H1 (cell line): ENCODE measurements at regions not wholly inside any gene's neighbourhood (a gene's known extent, or its start where the extent isn't known, plus 50 kb on each side); places are given as distances from the start of the nearest gene placed in this dataset.

Experiments
- CTCF ChIA-PET: fragments of 300-600 bp; sonication (Branson Sonifier 250); formaldehyde crosslinking; loops from one replicate; lab custom pipeline; 2021; ENCODE audit not compliant: partially characterized antibody; lab: Charles Lee
- POLR2A ChIA-PET: fragments of 300-600 bp; sonication (Branson Sonifier 250); formaldehyde crosslinking; loops from one replicate; lab custom pipeline; 2021; ENCODE audit warnings: inconsistent platforms; ENCODE audit not compliant: partially characterized antibody; lab: Charles Lee
- DNase-seq, 2 experiments: peaks; one replicate each; pipeline versions ENCODE4 v3.0.0 to v3.0.0-alpha.2; 2010 to 2022; ENCODE audit warnings: low spot score in 2 of 2, low read depth in 1 of 2, mixed read lengths in 1 of 2
- FAIRE-seq: peaks from 2 replicates; lab custom pipeline; 2011; peaks lifted over from hg19 to GRCh38; lab: Jason Lieb, UNC
- H2AFZ ChIP-seq: 2 replicates; pipeline ENCODE4 v1.8.1; 2012; ENCODE audit warnings: low read length, inconsistent platforms
- H2AK5ac ChIP-seq: 2 replicates; pipeline ENCODE4 v1.6.1; 2013; ENCODE audit warnings: low read depth, low read length
- H2BK120ac ChIP-seq: replicated peaks from 2 replicates; pipeline ENCODE3; 2013; ENCODE audit warnings: low read depth, low read length, inconsistent platforms
- H2BK12ac ChIP-seq: 2 replicates; pipeline ENCODE4 v1.6.1; 2013; ENCODE audit warnings: low read depth, low read length
- H2BK15ac ChIP-seq: 2 replicates; pipeline ENCODE4 v1.6.1; 2013; ENCODE audit warnings: low read length
- H2BK20ac ChIP-seq: 2 replicates; pipeline ENCODE4 v1.6.1; 2013; ENCODE audit warnings: low read length
- H2BK5ac ChIP-seq: 2 replicates; pipeline ENCODE4 v1.6.1; 2013; ENCODE audit warnings: low read depth, low read length
- H3K14ac ChIP-seq: 2 replicates; pipeline ENCODE4 v1.6.1; 2013; ENCODE audit warnings: inconsistent platforms; ENCODE audit not compliant: insufficient read length
- H3K18ac ChIP-seq: 2 replicates; pipeline ENCODE4 v1.6.1; 2013; ENCODE audit warnings: low read length; ENCODE audit errors: extremely low read depth
- H3K23ac ChIP-seq: 2 replicates; pipeline ENCODE4 v1.6.1; 2013; ENCODE audit warnings: inconsistent platforms; ENCODE audit not compliant: insufficient read length
- H3K23me2 ChIP-seq: 2 replicates; pipeline ENCODE4 v1.6.1; 2013; ENCODE audit warnings: low read depth, low read length
- H3K27ac ChIP-seq: 2 replicates; pipeline ENCODE4 v1.6.1; 2011; ENCODE audit warnings: low read depth, low read length, inconsistent platforms
- H3K27me3 ChIP-seq, 4 experiments: replicated peaks in 1 of 4; 1 replicate in 1 of 4; 2 replicates in 3 of 4; pipeline versions ENCODE4 v1.6.1 to v1.8.1; 2011 to 2013; ENCODE audit warnings: low read length in 3 of 4, mild to moderate bottlenecking in 3 of 4, inconsistent platforms in 2 of 4, mixed read lengths in 2 of 4, moderate library complexity in 1 of 4; ENCODE audit not compliant: control insufficient read depth in 3 of 4, insufficient read depth in 3 of 4; ENCODE audit errors: extremely low read depth in 1 of 4
- H3K36me3 ChIP-seq, 4 experiments: 2 replicates each; pipeline versions ENCODE4 v1.6.1 to v1.8.1; 2011 to 2013; ENCODE audit warnings: mild to moderate bottlenecking in 4 of 4, low read length in 3 of 4, moderate library complexity in 2 of 4, control low read depth in 1 of 4, inconsistent platforms in 1 of 4; ENCODE audit not compliant: insufficient read depth in 4 of 4, control insufficient read depth in 2 of 4
- H3K4ac ChIP-seq: replicated peaks from 2 replicates; pipeline ENCODE3; 2013; ENCODE audit warnings: low read length, low read depth, mixed read lengths, inconsistent platforms; ENCODE audit not compliant: insufficient read length
- H3K4me1 ChIP-seq, 4 experiments: replicated peaks in 1 of 4; 1 replicate in 1 of 4; 2 replicates in 3 of 4; pipeline versions ENCODE4 v1.6.1 to v1.8.1; 2011 to 2013; ENCODE audit warnings: low read length in 3 of 4, inconsistent platforms in 2 of 4, mixed read lengths in 1 of 4; ENCODE audit not compliant: insufficient read depth in 4 of 4, control insufficient read depth in 3 of 4
- H3K4me2 ChIP-seq, 2 experiments: 2 replicates each; pipeline versions ENCODE4 v1.6.1 to v1.8.1; 2011 to 2013; ENCODE audit warnings: low read depth in 2 of 2, low read length in 2 of 2, control low read depth in 1 of 2, inconsistent platforms in 1 of 2, mild to moderate bottlenecking in 1 of 2; ENCODE audit not compliant: insufficient read depth in 1 of 2
- H3K4me3 ChIP-seq, 4 experiments: fragments of 200-600, 300-600 bp in 1 of 4; sonication (generic), shearing (Covaris generic), sonication (Bioruptor Twin) in 1 of 4; 2 replicates each; pipeline versions ENCODE4 v1.5.1 to v1.8.1; 2011 to 2016; ENCODE audit warnings: low read length in 4 of 4, low read depth in 3 of 4, control low read depth in 2 of 4, inconsistent platforms in 2 of 4, mild to moderate bottlenecking in 2 of 4, mixed read lengths in 1 of 4, moderate library complexity in 1 of 4; ENCODE audit not compliant: insufficient read depth in 2 of 4; ENCODE audit errors: extremely low read depth in 1 of 4
- H3K56ac ChIP-seq: replicated peaks from 2 replicates; pipeline ENCODE3; 2013; ENCODE audit warnings: low read depth, mild to moderate bottlenecking, mixed read lengths, low read length, inconsistent platforms; ENCODE audit not compliant: insufficient read length
- H3K79me1 ChIP-seq: 2 replicates; pipeline ENCODE4 v1.6.1; 2013; ENCODE audit warnings: low read depth, low read length, control low read depth
- H3K79me2 ChIP-seq, 2 experiments: 2 replicates each; pipeline versions ENCODE4 v1.6.1 to v1.8.1; 2012 to 2013; ENCODE audit warnings: low read length in 2 of 2, mild to moderate bottlenecking in 2 of 2, inconsistent platforms in 1 of 2; ENCODE audit not compliant: insufficient read depth in 2 of 2, control insufficient read depth in 1 of 2
- H3K9ac ChIP-seq, 4 experiments: replicated peaks in 1 of 4; 1 replicate in 1 of 4; 2 replicates in 3 of 4; pipeline versions ENCODE4 v1.6.1 to v1.8.1; 2011 to 2013; ENCODE audit warnings: low read depth in 3 of 4, low read length in 3 of 4, control low read depth in 2 of 4, mild to moderate bottlenecking in 2 of 4, moderate library complexity in 2 of 4, inconsistent platforms in 1 of 4; ENCODE audit errors: extremely low read depth in 1 of 4
- H3K9me3 ChIP-seq, 2 experiments: 2 replicates each; pipeline versions ENCODE4 v1.6.1 to v1.8.1; 2012 to 2013; ENCODE audit warnings: mild to moderate bottlenecking in 2 of 2, moderate library complexity in 2 of 2, control low read depth in 1 of 2, inconsistent platforms in 1 of 2, low read depth in 1 of 2, low read length in 1 of 2, mixed read lengths in 1 of 2; ENCODE audit not compliant: insufficient read depth in 2 of 2
- H4K20me1 ChIP-seq, 2 experiments: replicated peaks in 1 of 2; 2 replicates each; pipeline versions ENCODE3 to v1.8.1; 2011 to 2013; ENCODE audit warnings: inconsistent platforms in 2 of 2, low read length in 2 of 2, mild to moderate bottlenecking in 1 of 2; ENCODE audit not compliant: insufficient read depth in 2 of 2, control insufficient read depth in 1 of 2
- H4K5ac ChIP-seq: 2 replicates; pipeline ENCODE4 v1.6.1; 2013; ENCODE audit warnings: low read length, low read depth, mixed read lengths, inconsistent platforms; ENCODE audit not compliant: insufficient read length
- H4K8ac ChIP-seq: 2 replicates; pipeline ENCODE4 v1.8.0; 2013; ENCODE audit warnings: mild to moderate bottlenecking, moderate library complexity, low read length, inconsistent platforms; ENCODE audit not compliant: insufficient read depth; ENCODE audit errors: extremely low read depth
- H4K91ac ChIP-seq: replicated peaks from 2 replicates; pipeline ENCODE3; 2013; ENCODE audit warnings: low read length, mixed read lengths, inconsistent platforms; ENCODE audit not compliant: insufficient read length
- BCL11A ChIP-seq, 2 experiments: IDR thresholded peaks; one replicate each; pipeline ENCODE4 v1.6.1; 2011; ENCODE audit warnings: low read depth in 2 of 2, low read length in 2 of 2, mild to moderate bottlenecking in 2 of 2
- CHD2 ChIP-seq: IDR thresholded peaks from 2 replicates; pipeline ENCODE4 v1.6.1; 2012; ENCODE audit warnings: low read length, improper control_type of control experiment
- EZH2 ChIP-seq: fragments of 200-600 bp; sonication (generic); IDR thresholded peaks from 2 replicates; pipeline ENCODE4 v1.7.1; 2012; ENCODE audit warnings: low read depth, mild to moderate bottlenecking, moderate library complexity, low read length, inconsistent platforms; ENCODE audit not compliant: severe bottlenecking
- KDM4A ChIP-seq: IDR thresholded peaks from one replicate; pipeline ENCODE4 v1.7.1; 2012; ENCODE audit warnings: low read depth, mild to moderate bottlenecking, moderate library complexity, low read length, inconsistent platforms; ENCODE audit not compliant: severe bottlenecking
- RXRA ChIP-seq: IDR thresholded peaks from 2 replicates; pipeline ENCODE4 v1.6.1; 2011; ENCODE audit warnings: low read depth, mild to moderate bottlenecking, low read length, moderate library complexity; ENCODE audit not compliant: insufficient read depth
- whole genome bisulfite sequencing, 2 experiments: shearing (Covaris generic) in 1 of 2; methylation state at CpG; one replicate each; pipeline versions ENCODE4 v1.1.6 to v1.1.7; 2013 to 2015; ENCODE audit warnings: low lambda C conversion rate in 2 of 2, mixed read lengths in 2 of 2, inconsistent platforms in 1 of 2, low coverage in 1 of 2, missing lambda C conversion rate in 1 of 2; ENCODE audit not compliant: insufficient replicate concordance in 2 of 2, insufficient coverage in 1 of 2, insufficient read length in 1 of 2; ENCODE audit errors: extremely low coverage in 1 of 2, missing lambda C conversion rate in 1 of 2; 5-methylcytosine and 5-hydroxymethylcytosine counted together

- H3K36me3 ChIP-seq: no peaks in the 10 kb centered on the region
- no peak overlapping the region for H4K5ac ChIP-seq
- CTCF ChIA-PET: interaction anchor here (0.9 kb wide), 1 partner anchor 206 kb away, joined by 4 read pairs; no protein-coding TSS in a partner anchor
- H3K27me3 ChIP-seq: no peaks in the 10 kb centered on the region
- no peak overlapping the region for H4K91ac ChIP-seq
- H2BK120ac ChIP-seq: no peak overlapping the region
- no peaks in the 10 kb centered on the region; a peak in 1 of 4 replicates for H3K79me2 ChIP-seq
- FAIRE-seq (no peak), DNase-seq (no peak)
- H2AK5ac ChIP-seq: no peak overlapping the region
- H3K9me3 ChIP-seq: no peaks in the 10 kb centered on the region
- H3K18ac ChIP-seq: no peak overlapping the region
- no peak overlapping the region for H3K23ac ChIP-seq
- no peaks in the 10 kb centered on the region for H3K4me1 ChIP-seq
- no peak overlapping the region for H2BK5ac ChIP-seq
- 91% methylated on average over 7 of the region's 7 CpGs; no CpG with 5 or more reads in 1 of the 2 experiments for WGBS, 2 experiments
- H3K14ac ChIP-seq: no peak overlapping the region
- no peak overlapping the region for H2BK20ac ChIP-seq
- H3K9ac ChIP-seq: no peak overlapping the region
- H3K4me3 ChIP-seq: no peak overlapping the region
- H3K79me1 ChIP-seq: no peaks in the 10 kb centered on the region
- H4K8ac ChIP-seq: no peak overlapping the region
- H3K4me2 ChIP-seq: no peak overlapping the region
- no peak overlapping the region for H2BK12ac ChIP-seq
- H3K56ac ChIP-seq: no peak overlapping the region
- H3K27ac ChIP-seq: no peak overlapping the region
- H2AFZ ChIP-seq: no peak overlapping the region
- POLR2A ChIA-PET: no interaction called here
- no peak overlapping the region for H2BK15ac ChIP-seq
- no peak overlapping the region for H3K4ac ChIP-seq
- H4K20me1 ChIP-seq: peaks cover 0 to 5% of the 10 kb centered on the region in 2 experiments
- TF ChIP-seq EZH2: no peak
- TF ChIP-seq BCL11A (IDR thresholded peaks at IDR 0.05; ENCODE audit: low read depth in 2 of 2, low read length in 2 of 2): no peak
- no peak for TF ChIP-seq KDM4A
- TF ChIP-seq RXRA: no peak
- no peak for TF ChIP-seq CHD2
- peaks cover 6% of the 10 kb centered on the region; the same call in 1 of the 2 replicates for H3K23me2 ChIP-seq
Observed at GRCh38 chr10:128476368-128476725, 350.1 kb upstream of the MKI67 start.
